Astrocyte of the cerebellum (primary cell): ENCODE measurements at regions not wholly inside any gene's neighbourhood (a gene's known extent, or its start where the extent isn't known, plus 50 kb on each side); places are given as distances from the start of the nearest gene placed in this dataset.

Source experiments
- DNase-seq: peaks from one replicate; pipeline ENCODE4 v3.0.0-alpha.2; 2011; ENCODE audit warnings: low read depth
- H3K4me3 ChIP-seq: 2 replicates; pipeline ENCODE4 v1.5.1; 2011; ENCODE audit warnings: mild to moderate bottlenecking, low read depth, low read length, moderate library complexity
- CTCF ChIP-seq: IDR thresholded peaks from 2 replicates; pipeline ENCODE4 v1.5.1; 2012; ENCODE audit warnings: low read length, low read depth, moderate library complexity, mild to moderate bottlenecking; ENCODE audit errors: missing control alignments
- in situ Hi-C: cut with HindIII; loops from 2 replicates; pipeline ENCODE4 v1.10.0; 2017; ENCODE audit warnings: low sequenced_read_pairs

- TF ChIP-seq CTCF = no peak
- in situ Hi-C loops = no loop called here
- no peak overlapping the region for H3K4me3 ChIP-seq
- no peak for DNase-seq
Observed at GRCh38 chr4:31005037-31005436, 284.9 kb downstream of the PCDH7 start.

- no peak for DNase-seq
- no peak overlapping the region for H3K4me3 ChIP-seq
- no peak for TF ChIP-seq CTCF
- in situ Hi-C loops = no loop called here
Observed at GRCh38 chr4:31007858-31008257, 287.7 kb downstream of the PCDH7 start.

- H3K4me3 ChIP-seq = no peak overlapping the region
- no peak for TF ChIP-seq CTCF
- in situ Hi-C loops = no loop called here
- DNase-seq = peak; percentile 1
Observed at GRCh38 chr4:31009926-31010325, 289.8 kb downstream of the PCDH7 start.

- H3K4me3 ChIP-seq = no peak overlapping the region
- in situ Hi-C loops = no loop called here
- no peak for TF ChIP-seq CTCF
- DNase-seq = no peak
Observed at GRCh38 chr4:31015123-31015522, 295.0 kb downstream of the PCDH7 start.

GRCh38 chr4:31016322-31017061 is 296.3 kb downstream of the PCDH7 start:
- H3K4me3 ChIP-seq = no peak overlapping the region
- no peak for DNase-seq
- in situ Hi-C loops = no loop called here
- no peak for TF ChIP-seq CTCF

GRCh38 chr4:31020363-31020762 is 300.2 kb downstream of the PCDH7 start:
- no peak for TF ChIP-seq CTCF
- no peak for DNase-seq
- in situ Hi-C loops = no loop called here
- H3K4me3 ChIP-seq = no peak overlapping the region
